Lower leg skin (tissue), 3 donors: ENCODE measurements at regions not wholly inside any gene's neighbourhood (a gene's known extent, or its start where the extent isn't known, plus 50 kb on each side); places are given as distances from the start of the nearest gene placed in this dataset.

Experiments
- CTCF ChIP-seq, 3 donors: fragments of 450-650 bp; IDR thresholded peaks; one replicate each; pipeline ENCODE4 v1.5.1; 2016; ENCODE audit warnings: antibody characterized with exemption in 3 of 3, mild to moderate bottlenecking in 3 of 3, moderate library complexity in 2 of 3
- POLR2A ChIP-seq, 2 donors: fragments of 450-650 bp; IDR thresholded peaks; one replicate each; pipeline ENCODE4 v1.6.1; 2016 to 2017; ENCODE audit warnings: antibody characterized with exemption in 2 of 2, mild to moderate bottlenecking in 1 of 2, moderate library complexity in 1 of 2

GRCh38 chr2:6053743-6054142 is 361.6 kb downstream of the SOX11 start:
- no peak for TF ChIP-seq CTCF (IDR thresholded peaks at IDR 0.05)
- TF ChIP-seq POLR2A (IDR thresholded peaks at IDR 0.05): no peak
